Breast epithelium (tissue), 4 donors: ENCODE measurements at regions not wholly inside any gene's neighbourhood (a gene's known extent, or its start where the extent isn't known, plus 50 kb on each side); places are given as distances from the start of the nearest gene placed in this dataset.

Experiments used
- DNase-seq, 2 donors: peaks; one replicate each; pipeline ENCODE4 v3.0.0-alpha.2; 2019; ENCODE audit warnings: low spot score in 2 of 2
- H3K27ac ChIP-seq, 2 donors: fragments of 200-600 bp; sonication (generic) in 1 of 2; one replicate each; pipeline ENCODE4 v1.5.1; 2016 to 2019; ENCODE audit warnings: mild to moderate bottlenecking in 1 of 2
- H3K27me3 ChIP-seq, 2 donors: fragments of 200-600 bp; sonication (generic) in 1 of 2; one replicate each; pipeline versions ENCODE4 v1.5.1 to v1.6.0; 2017 to 2019; ENCODE audit warnings: control low read depth in 1 of 2, mild to moderate bottlenecking in 1 of 2
- H3K36me3 ChIP-seq: fragments of 200-600 bp; one replicate; pipeline ENCODE4 v1.5.1; 2019
- H3K4me1 ChIP-seq, 2 donors: fragments of 200-600 bp; sonication (generic); one replicate each; pipeline ENCODE4 v1.5.1; 2016 to 2019; ENCODE audit warnings: control low read depth in 1 of 2
- H3K4me3 ChIP-seq, 3 donors: fragments of 200-600 bp; sonication (generic); 1 replicate in 2 of 3; 2 replicates in 1 of 3; pipeline ENCODE4 v1.5.1; 2016 to 2019; ENCODE audit warnings: mild to moderate bottlenecking in 3 of 3, moderate library complexity in 2 of 3
- H3K9me3 ChIP-seq, 2 donors: fragments of 200-600 bp; sonication (generic) in 1 of 2; one replicate each; pipeline ENCODE4 v1.5.1; 2016 to 2019; ENCODE audit warnings: control low read depth in 1 of 2
- CTCF ChIP-seq, 3 donors: fragments of 450-650 bp; IDR thresholded peaks; one replicate each; pipeline ENCODE4 v1.5.1; 2016 to 2017; ENCODE audit warnings: antibody characterized with exemption in 3 of 3, mild to moderate bottlenecking in 3 of 3, moderate library complexity in 3 of 3
- POLR2A ChIP-seq: fragments of 450-650 bp; IDR thresholded peaks from one replicate; pipeline ENCODE4 v1.6.1; 2016; ENCODE audit warnings: antibody characterized with exemption, mild to moderate bottlenecking, moderate library complexity
- POLR2AphosphoS5 ChIP-seq, 3 donors: sonication (generic); formaldehyde crosslinking; IDR thresholded peaks; one replicate each; pipeline ENCODE4 v1.6.1; 2017; ENCODE audit warnings: antibody characterized with exemption in 3 of 3
- intact Hi-C: fragments of 100-400 bp; cut with DNase I; formaldehyde crosslinking; loops from one replicate; pipeline ENCODE4 v1.15.1; 2023; ENCODE audit warnings: low total_unique reads

- TF ChIP-seq CTCF (IDR thresholded peaks at IDR 0.05) (no peak), POLR2AphosphoS5 (IDR thresholded peaks at IDR 0.05) (no peak), POLR2A (no peak)
- Histone ChIP-seq H3K9me3 (no peaks in the 10 kb centered on the region), H3K4me1 (no peaks in the 10 kb centered on the region), H3K36me3 (no peaks in the 10 kb centered on the region), H3K27ac (no peak overlapping the region), H3K4me3 (no peak overlapping the region), H3K27me3 (no peaks in the 10 kb centered on the region)
- no peak for DNase-seq
- intact Hi-C loops = no loop called here
These were observed 62.9 kb upstream of the CLDN5 start for GRCh38 chr22:19586922-19587684.

DNA sequence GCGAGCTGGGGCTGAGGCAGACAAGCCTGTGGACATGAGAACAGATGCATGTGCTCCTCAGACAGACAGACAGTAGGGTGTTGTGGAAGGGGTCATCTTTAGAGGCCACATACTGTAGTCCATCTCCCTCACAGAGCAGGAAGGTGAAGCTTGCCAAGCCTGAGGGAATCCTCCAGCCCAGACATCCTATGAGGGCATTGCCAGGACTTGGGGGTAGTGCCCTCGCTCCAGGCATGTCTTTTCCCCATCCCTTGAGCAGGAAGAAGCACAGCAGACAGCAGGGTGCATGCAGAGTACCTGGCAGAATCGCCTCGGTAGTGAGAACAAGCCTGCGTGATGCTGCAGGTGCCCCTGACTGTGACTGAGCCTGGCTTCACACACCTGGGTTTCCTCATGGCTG lies 66.5 kb upstream of the CLDN5 start:
- intact Hi-C loops = no loop called here
- no peaks in the 10 kb centered on the region for H3K4me1 ChIP-seq
- H3K9me3 ChIP-seq = no peaks in the 10 kb centered on the region
- no peak overlapping the region for H3K4me3 ChIP-seq
- no peak overlapping the region for H3K27ac ChIP-seq
- no peaks in the 10 kb centered on the region for H3K27me3 ChIP-seq
- TF ChIP-seq POLR2A (no peak), CTCF (IDR thresholded peaks at IDR 0.05) (no peak), POLR2AphosphoS5 (IDR thresholded peaks at IDR 0.05) (no peak)
- no peak for DNase-seq
- H3K36me3 ChIP-seq = no peaks in the 10 kb centered on the region

GRCh38 chr22:19591568-19591967 lies 67.4 kb upstream of the CLDN5 start:
- Histone ChIP-seq H3K4me1 (no peaks in the 10 kb centered on the region), H3K27ac (no peak overlapping the region), H3K4me3 (no peak overlapping the region), H3K27me3 (no peaks in the 10 kb centered on the region), H3K9me3 (no peaks in the 10 kb centered on the region), H3K36me3 (no peaks in the 10 kb centered on the region)
- DNase-seq = no peak
- no peak for TF ChIP-seq CTCF (IDR thresholded peaks at IDR 0.05)
- TF ChIP-seq POLR2AphosphoS5 (IDR thresholded peaks at IDR 0.05) = no peak
- intact Hi-C loops = no loop called here

- no peaks in the 10 kb centered on the region for H3K4me1 ChIP-seq
- intact Hi-C loops = no loop called here
- DNase-seq = no peak
These were observed 68.3 kb upstream of the CLDN5 start for GRCh38 chr22:19592464-19592863.

More at GRCh38 chr22:19592464-19592863, 68.3 kb upstream of the CLDN5 start:
- no peak overlapping the region for H3K4me3 ChIP-seq
- H3K27me3 ChIP-seq = no peaks in the 10 kb centered on the region
- no peak overlapping the region for H3K27ac ChIP-seq
- no peaks in the 10 kb centered on the region for H3K9me3 ChIP-seq
- TF ChIP-seq POLR2AphosphoS5 (IDR thresholded peaks at IDR 0.05) (no peak), CTCF (IDR thresholded peaks at IDR 0.05) (no peak), POLR2A (no peak)
- H3K36me3 ChIP-seq = no peaks in the 10 kb centered on the region
